SK-N-MC (cell line): ENCODE measurements at regions not wholly inside any gene's neighbourhood (a gene's known extent, or its start where the extent isn't known, plus 50 kb on each side); places are given as distances from the start of the nearest gene placed in this dataset.

Experiments used
- DNase-seq: peaks from one replicate; pipeline ENCODE4 v3.0.0-alpha.2; 2011; ENCODE audit warnings: low read depth, low spot score
- H3K27ac ChIP-seq: fragments of 200-600 bp; sonication (generic); 2 replicates; pipeline ENCODE4 v1.5.1; 2016; ENCODE audit warnings: mixed run types
- H3K36me3 ChIP-seq: fragments of 200-600 bp; sonication (generic); 2 replicates; pipeline ENCODE4 v1.6.1; 2017; ENCODE audit warnings: antibody characterized with exemption, low read length, mixed read lengths; ENCODE audit not compliant: insufficient read depth
- H3K4me3 ChIP-seq: fragments of 200-600 bp; sonication (generic); 2 replicates; pipeline ENCODE4 v1.5.1; 2016
- H3K9ac ChIP-seq: fragments of 200-600 bp; sonication (generic); 2 replicates; pipeline ENCODE4 v1.8.0; 2017; ENCODE audit warnings: mixed run types, mixed read lengths; ENCODE audit not compliant: insufficient read length
- H3K9me3 ChIP-seq: fragments of 200-600 bp; sonication (generic); 2 replicates; pipeline ENCODE4 v1.6.1; 2017; ENCODE audit warnings: low read depth, mild to moderate bottlenecking, antibody characterized with exemption, low read length, moderate library complexity, mixed read lengths
- EZH2 ChIP-seq: fragments of 200-600 bp; sonication (generic); IDR thresholded peaks from one replicate; pipeline ENCODE4 v1.6.1; 2017; ENCODE audit warnings: antibody characterized with exemption
- FOXP2 ChIP-seq: optimal IDR thresholded peaks from 2 replicates; pipeline ENCODE3; 2011; ENCODE audit warnings: mild to moderate bottlenecking, moderate library complexity; ENCODE audit not compliant: insufficient read depth; ENCODE audit errors: extremely low read length, control extremely low read depth
- POLR2AphosphoS5 ChIP-seq: IDR thresholded peaks from 2 replicates; pipeline ENCODE4 v1.6.1; 2012; ENCODE audit warnings: mild to moderate bottlenecking, low read depth, low read length, borderline replicate concordance

- DNase-seq = no peak
- no peak for TF ChIP-seq POLR2AphosphoS5
- no peak for TF ChIP-seq EZH2
- no peak for TF ChIP-seq FOXP2
- H3K27ac ChIP-seq = no peak overlapping the region
- no peaks in the 10 kb centered on the region for H3K36me3 ChIP-seq
- no peaks in the 10 kb centered on the region for H3K9me3 ChIP-seq
- no peak overlapping the region for H3K4me3 ChIP-seq
- no peak overlapping the region for H3K9ac ChIP-seq
Observed at GRCh38 chr14:104444159-104445030, 135.2 kb upstream of the C14orf180 start.

DNA sequence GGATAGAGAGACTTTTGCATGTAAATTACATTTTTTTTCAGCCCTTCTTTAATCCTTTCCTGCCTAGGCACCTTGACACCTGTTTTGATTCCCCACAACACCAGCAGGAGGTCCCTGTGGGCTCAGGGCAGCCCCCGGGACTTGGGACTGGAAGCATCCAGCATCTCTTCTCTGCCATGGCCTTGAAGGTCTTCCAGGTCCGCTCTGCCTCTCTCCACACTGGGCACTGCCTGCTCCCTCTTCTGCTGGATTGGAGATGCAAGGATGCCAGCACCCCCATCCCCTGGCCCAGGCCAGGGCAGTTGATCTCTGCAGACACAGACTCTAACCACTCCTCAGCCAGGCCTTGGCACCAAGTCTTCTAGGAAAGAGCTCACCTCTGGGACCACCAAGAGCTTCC lies 134.5 kb upstream of the C14orf180 start:
- Histone ChIP-seq H3K27ac (no peak overlapping the region), H3K9ac (no peak overlapping the region), H3K4me3 (no peak overlapping the region), H3K9me3 (no peaks in the 10 kb centered on the region), H3K36me3 (no peaks in the 10 kb centered on the region)
- DNase-seq = no peak
- no peak for TF ChIP-seq EZH2
- TF ChIP-seq POLR2AphosphoS5 = no peak
- TF ChIP-seq FOXP2 = no peak

GRCh38 chr14:104445832-104446381 lies 133.7 kb upstream of the C14orf180 start:
- TF ChIP-seq POLR2AphosphoS5 (no peak), EZH2 (no peak), FOXP2 (no peak)
- no peaks in the 10 kb centered on the region for H3K9me3 ChIP-seq
- no peak overlapping the region for H3K4me3 ChIP-seq
- no peak overlapping the region for H3K27ac ChIP-seq
- DNase-seq = no peak
- no peaks in the 10 kb centered on the region for H3K36me3 ChIP-seq
- no peak overlapping the region for H3K9ac ChIP-seq

GRCh38 chr14:104446611-104447010 lies 133.0 kb upstream of the C14orf180 start:
- Histone ChIP-seq H3K9ac (no peak overlapping the region), H3K27ac (no peak overlapping the region), H3K4me3 (no peak overlapping the region), H3K9me3 (no peaks in the 10 kb centered on the region), H3K36me3 (no peaks in the 10 kb centered on the region)
- no peak for TF ChIP-seq FOXP2
- TF ChIP-seq EZH2 = no peak
- TF ChIP-seq POLR2AphosphoS5 = no peak
- DNase-seq = no peak

DNA sequence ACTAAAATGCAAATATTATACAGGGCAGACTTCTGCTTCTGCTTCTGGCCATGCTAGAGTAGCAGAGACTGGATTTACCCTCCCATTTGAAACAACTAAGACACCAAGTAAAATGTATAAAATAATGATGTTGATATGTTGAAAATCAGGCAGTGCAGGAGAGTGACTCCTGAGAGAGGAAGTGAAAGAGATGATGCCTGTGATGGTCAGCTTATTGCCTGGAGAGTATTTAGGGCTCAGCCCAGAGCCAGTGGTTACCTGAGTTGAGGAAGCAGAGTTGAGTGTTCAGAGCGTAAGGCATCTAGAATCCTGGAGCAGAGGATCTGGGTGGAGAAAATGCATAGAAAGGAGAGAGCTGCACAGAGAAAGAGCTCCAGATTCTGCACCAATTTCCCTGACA lies 131.8 kb upstream of the C14orf180 start:
- TF ChIP-seq EZH2 (no peak), FOXP2 (no peak), POLR2AphosphoS5 (no peak)
- DNase-seq = no peak

GRCh38 chr14:104448321-104448720 lies 131.2 kb upstream of the C14orf180 start:
- Histone ChIP-seq H3K4me3 (no peak overlapping the region), H3K9ac (no peak overlapping the region), H3K36me3 (no peaks in the 10 kb centered on the region), H3K9me3 (no peaks in the 10 kb centered on the region), H3K27ac (no peak overlapping the region)
- DNase-seq = no peak
- TF ChIP-seq FOXP2 (no peak), POLR2AphosphoS5 (no peak), EZH2 (no peak)

More for the DNA sequence above, 131.8 kb upstream of the C14orf180 start:
- Histone ChIP-seq H3K36me3 (no peaks in the 10 kb centered on the region), H3K4me3 (no peak overlapping the region), H3K9me3 (no peaks in the 10 kb centered on the region), H3K9ac (no peak overlapping the region), H3K27ac (no peak overlapping the region)

DNA sequence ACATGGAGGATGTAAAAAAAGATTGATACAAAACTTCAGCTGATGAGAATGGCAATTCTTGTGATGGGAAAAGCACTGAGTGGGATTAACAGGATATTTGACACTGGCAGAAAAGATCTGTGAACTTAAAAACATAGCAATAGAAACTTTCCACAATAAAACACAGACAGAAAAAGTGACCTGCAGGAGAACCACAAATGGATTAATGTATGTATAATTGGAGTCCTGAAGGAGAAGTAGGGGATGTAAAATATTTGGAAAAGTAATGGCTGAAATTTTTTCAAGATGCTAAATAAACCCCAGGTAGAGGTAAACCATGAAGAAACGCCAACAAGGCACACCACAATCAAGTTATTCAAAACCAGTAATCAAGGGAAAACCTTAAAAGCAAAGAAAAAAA lies 130.8 kb upstream of the C14orf180 start:
- no peaks in the 10 kb centered on the region for H3K9me3 ChIP-seq
- no peak overlapping the region for H3K9ac ChIP-seq
- no peak for TF ChIP-seq POLR2AphosphoS5
- TF ChIP-seq FOXP2 = no peak
- TF ChIP-seq EZH2 = no peak
- H3K36me3 ChIP-seq = no peaks in the 10 kb centered on the region
- DNase-seq = no peak
- no peak overlapping the region for H3K27ac ChIP-seq
- no peak overlapping the region for H3K4me3 ChIP-seq

GRCh38 chr14:104450811-104451401 lies 128.7 kb upstream of the C14orf180 start:
- no peak for DNase-seq

More at GRCh38 chr14:104450811-104451401, 128.7 kb upstream of the C14orf180 start:
- H3K9me3 ChIP-seq = no peaks in the 10 kb centered on the region
- H3K36me3 ChIP-seq = no peaks in the 10 kb centered on the region
- H3K9ac ChIP-seq = no peak overlapping the region
- no peak overlapping the region for H3K4me3 ChIP-seq
- H3K27ac ChIP-seq = no peak overlapping the region
- TF ChIP-seq EZH2 (no peak), FOXP2 (no peak), POLR2AphosphoS5 (no peak)
